K562 (cell line): ENCODE measurements at regions not wholly inside any gene's neighbourhood (a gene's known extent, or its start where the extent isn't known, plus 50 kb on each side); places are given as distances from the start of the nearest gene placed in this dataset.

ENCODE experiments used
- ATAC-seq: fragments of 200-7000 bp; cut with Tn5 transposase; 3 replicates; pipeline ENCODE4 v1.9.1; 2020; ENCODE audit warnings: moderate library complexity
- BruUV-seq: library from RNA; stranded (reverse); fragments of 400-500 nt; replicated peaks from 2 replicates; lab custom pipeline; 2021; lab: Mats Ljungman, UMichigan
- CTCF ChIA-PET: fragments of 300-600 bp; formaldehyde crosslinking; extraction: SDS; loops from one replicate; lab custom pipeline; 2021; ENCODE audit warnings: low intra/inter-chr PET ratio; lab: Yijun Ruan, JAX
- POLR2A ChIA-PET: fragments of 300-600, 350-650 bp; sonication (Branson Sonifier 250); formaldehyde crosslinking; extraction: SDS; loops from one replicate; lab custom pipeline; 2021; ENCODE audit warnings: antibody characterized with exemption, inconsistent platforms; lab: Yijun Ruan, JAX
- DNase-seq, 4 experiments: peaks; one replicate each; pipeline versions ENCODE4 v3.0.0 to v3.0.0-alpha.2; 2011 to 2018; ENCODE audit warnings: low spot score in 3 of 4, mixed read lengths in 3 of 4; ENCODE audit errors: extremely low read depth in 1 of 4
- FAIRE-seq: peaks from 2 replicates; lab custom pipeline; 2011; peaks lifted over from hg19 to GRCh38; lab: Jason Lieb, UNC
- H2AFZ ChIP-seq: 2 replicates; pipeline ENCODE4 v1.6.0; 2011; ENCODE audit warnings: low read depth, low read length, control low read depth, inconsistent platforms
- H3K27ac ChIP-seq: fragments of 200-600 bp; 3 replicates; pipeline ENCODE4 v1.8.0; 2011; ENCODE audit warnings: low read depth, mild to moderate bottlenecking, control low read depth, inconsistent platforms, low read length, moderate library complexity, mixed read lengths; ENCODE audit errors: extremely low read depth
- H3K27me3 ChIP-seq, 2 experiments: fragments of 300-600 bp in 1 of 2; 2 replicates in 1 of 2; 3 replicates in 1 of 2; pipeline versions ENCODE4 v1.6.0 to v1.8.0; 2011; ENCODE audit warnings: inconsistent platforms in 2 of 2, low read length in 2 of 2, mild to moderate bottlenecking in 1 of 2, mixed read lengths in 1 of 2, moderate library complexity in 1 of 2; ENCODE audit not compliant: control insufficient read depth in 2 of 2, insufficient read depth in 2 of 2
- H3K36me3 ChIP-seq: fragments of 300-600 bp; 3 replicates; pipeline ENCODE4 v1.8.0; 2011; ENCODE audit warnings: mild to moderate bottlenecking, low read length, inconsistent platforms; ENCODE audit not compliant: control insufficient read depth, insufficient read depth
- H3K4me1 ChIP-seq, 2 experiments: fragments of 200-600 bp in 1 of 2; replicated peaks in 1 of 2; 2 replicates in 1 of 2; 3 replicates in 1 of 2; pipeline versions ENCODE4 v1.5.1 to v1.8.0; 2011; ENCODE audit warnings: inconsistent platforms in 2 of 2, low read length in 2 of 2, mild to moderate bottlenecking in 1 of 2, mixed read lengths in 1 of 2, moderate library complexity in 1 of 2; ENCODE audit not compliant: control insufficient read depth in 2 of 2, insufficient read depth in 2 of 2
- H3K4me2 ChIP-seq: 2 replicates; pipeline ENCODE4 v1.6.1; 2011; ENCODE audit warnings: low read length, control low read depth, inconsistent platforms, mixed read lengths; ENCODE audit not compliant: insufficient read depth
- H3K4me3 ChIP-seq: fragments of 200-600 bp; sonication (generic), shearing (Covaris generic); 2 replicates; pipeline ENCODE4 v1.5.1; 2016; ENCODE audit warnings: control low read depth, inconsistent platforms
- H3K79me2 ChIP-seq: fragments of 200-600 bp; 3 replicates; pipeline ENCODE4 v1.8.0; 2011; ENCODE audit warnings: low read length, inconsistent platforms; ENCODE audit not compliant: control insufficient read depth, insufficient read depth
- H3K9ac ChIP-seq, 2 experiments: 2 replicates each; pipeline versions ENCODE4 v1.6.0 to v1.6.1; 2011; ENCODE audit warnings: low read depth in 2 of 2, low read length in 2 of 2, control low read depth in 1 of 2, inconsistent platforms in 1 of 2, mild to moderate bottlenecking in 1 of 2, mixed read lengths in 1 of 2; ENCODE audit not compliant: insufficient read depth in 1 of 2
- H3K9me1 ChIP-seq: one replicate; pipeline ENCODE4 v1.6.0; 2011; ENCODE audit warnings: inconsistent platforms, mild to moderate bottlenecking, low read length, moderate library complexity; ENCODE audit not compliant: control insufficient read depth, insufficient read depth
- H3K9me3 ChIP-seq: replicated peaks from 2 replicates; pipeline ENCODE4 v1.5.1; 2011; ENCODE audit warnings: low read depth, low read length, inconsistent platforms; ENCODE audit not compliant: control insufficient read depth, insufficient read depth
- H4K20me1 ChIP-seq: replicated peaks from 2 replicates; pipeline ENCODE4 v1.6.1; 2011; ENCODE audit warnings: low read length, inconsistent platforms, mixed read lengths; ENCODE audit not compliant: control insufficient read depth, insufficient read depth
- ADNP ChIP-seq: fragments of 200-800 bp; sonication (Bioruptor generic); IDR thresholded peaks from 2 replicates; pipeline ENCODE4 v1.6.1; 2016; ENCODE audit warnings: missing genetic modification characterization, missing compliant biosample characterization
- MBD1 ChIP-seq: fragments of 250-450 bp; sonication (Bioruptor Pico); IDR thresholded peaks from 2 replicates; pipeline ENCODE4 v1.8.0; 2022; ENCODE audit warnings: inconsistent platforms
- NCOA2 ChIP-seq, 2 experiments: fragments of 450-650 bp; IDR thresholded peaks; 2 replicates each; pipeline ENCODE4 v1.6.1; 2018; ENCODE audit warnings: mild to moderate bottlenecking in 2 of 2, moderate library complexity in 1 of 2; ENCODE audit not compliant: partially characterized antibody in 2 of 2
- PHF8 ChIP-seq: fragments of 200-600 bp; sonication (generic); IDR thresholded peaks from 2 replicates; pipeline ENCODE4 v1.6.1; 2012; ENCODE audit warnings: mixed run types, mild to moderate bottlenecking, inconsistent platforms, low read length, moderate library complexity, borderline replicate concordance
- SRSF3 ChIP-seq: fragments of 200-400 bp; formaldehyde crosslinking; IDR thresholded peaks from 2 replicates; pipeline ENCODE4 v1.6.1; 2016; ENCODE audit warnings: mild to moderate bottlenecking, low read length, moderate library complexity; ENCODE audit not compliant: insufficient read depth
- WGBS: fragments of 100-300 bp; shearing (Covaris generic); methylation state at CpG from one replicate; pipeline ENCODE4 v1.1.6; 2016; ENCODE audit warnings: low coverage, mixed read lengths; ENCODE audit not compliant: insufficient coverage; ENCODE audit errors: missing lambda C conversion rate; 5-methylcytosine and 5-hydroxymethylcytosine counted together
- in situ Hi-C: fragments of 300-500 bp; cut with MboI; formaldehyde crosslinking; loops from 4 replicates; pipeline ENCODE4 v1.15.0; 2018; ENCODE audit warnings: inconsistent platforms, mixed read lengths
- intact Hi-C: fragments of 100-400 bp; cut with micrococcal nuclease; formaldehyde crosslinking; loops from 2 replicates; pipeline ENCODE4 v1.14.2; 2022

GRCh38 chr7:82566752-82567151 lies 123.2 kb upstream of the CACNA2D1 start (continued):
- no peak for TF ChIP-seq MBD1

DNA sequence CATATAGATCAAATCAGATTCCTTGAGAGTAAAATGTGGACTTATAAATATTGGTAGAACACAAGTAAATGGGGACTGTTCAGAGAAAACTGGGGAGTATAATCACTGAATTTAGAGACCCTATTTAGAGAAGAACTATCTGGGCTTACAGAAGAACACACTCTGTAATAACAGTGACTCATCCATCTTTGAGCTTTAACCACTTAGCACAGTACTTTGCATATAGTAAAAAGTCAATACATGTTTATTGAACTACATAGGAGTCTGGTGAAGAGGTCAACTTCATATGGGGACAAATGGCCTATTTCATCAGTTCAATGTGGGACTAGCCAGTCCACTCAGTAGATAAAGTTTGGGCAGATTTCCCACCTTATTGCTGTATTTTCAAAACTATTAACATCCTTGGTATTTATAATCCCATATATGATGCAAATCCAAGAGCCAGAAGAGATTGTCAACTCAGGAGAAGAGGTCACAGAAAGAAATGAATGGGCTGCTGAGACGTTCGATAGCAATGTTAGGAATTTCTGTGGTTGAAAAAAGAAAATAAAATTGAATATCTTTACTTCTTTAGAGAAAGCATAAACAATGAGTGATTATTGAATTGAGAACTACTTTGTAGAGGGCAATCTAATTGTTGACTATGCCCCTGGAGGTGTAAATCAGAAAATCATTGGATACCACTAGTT lies 119.3 kb upstream of the CACNA2D1 start:
- no peaks in the 10 kb centered on the region for H3K9me3 ChIP-seq
- in situ Hi-C loops, result loop anchor here (25.0 kb wide), 2 partner anchors 526 to 1076 kb away; no protein-coding TSS in a partner anchor
- CTCF ChIA-PET, result no interaction called here
- H3K36me3 ChIP-seq, result no peaks in the 10 kb centered on the region
- TF ChIP-seq SRSF3 (no peak), PHF8 (no peak), ADNP (tag) (no peak), NCOA2 (IDR thresholded peaks at IDR 0.05; ENCODE audit: partially characterized antibody in 2 of 2) (no peak)
- DNase-seq (no peak), ATAC-seq (no peak), FAIRE-seq (no peak)
- H3K4me2 ChIP-seq, result no peak overlapping the region
- intact Hi-C loops, result no loop called here
- no peak overlapping the region for H3K4me3 ChIP-seq
- no peaks in the 10 kb centered on the region for H3K27me3 ChIP-seq
- H3K79me2 ChIP-seq, result no peaks in the 10 kb centered on the region
- no peak overlapping the region for H2AFZ ChIP-seq
- H3K4me1 ChIP-seq, result no peaks in the 10 kb centered on the region
- 0% methylated on average over 2 of the region's 2 CpGs for WGBS
- no TSS peak for BruUV-seq
- POLR2A ChIA-PET, result no interaction called here
- no peak overlapping the region for H3K9ac ChIP-seq
- no peaks in the 10 kb centered on the region for H3K9me1 ChIP-seq
- no peak overlapping the region for H3K27ac ChIP-seq
- no peaks in the 10 kb centered on the region for H4K20me1 ChIP-seq
